ENCODE measurements at regions not wholly inside any gene's neighbourhood (a gene's known extent, or its start where the extent isn't known, plus 50 kb on each side); places are given as distances from the start of the nearest gene placed in this dataset.

DNA sequence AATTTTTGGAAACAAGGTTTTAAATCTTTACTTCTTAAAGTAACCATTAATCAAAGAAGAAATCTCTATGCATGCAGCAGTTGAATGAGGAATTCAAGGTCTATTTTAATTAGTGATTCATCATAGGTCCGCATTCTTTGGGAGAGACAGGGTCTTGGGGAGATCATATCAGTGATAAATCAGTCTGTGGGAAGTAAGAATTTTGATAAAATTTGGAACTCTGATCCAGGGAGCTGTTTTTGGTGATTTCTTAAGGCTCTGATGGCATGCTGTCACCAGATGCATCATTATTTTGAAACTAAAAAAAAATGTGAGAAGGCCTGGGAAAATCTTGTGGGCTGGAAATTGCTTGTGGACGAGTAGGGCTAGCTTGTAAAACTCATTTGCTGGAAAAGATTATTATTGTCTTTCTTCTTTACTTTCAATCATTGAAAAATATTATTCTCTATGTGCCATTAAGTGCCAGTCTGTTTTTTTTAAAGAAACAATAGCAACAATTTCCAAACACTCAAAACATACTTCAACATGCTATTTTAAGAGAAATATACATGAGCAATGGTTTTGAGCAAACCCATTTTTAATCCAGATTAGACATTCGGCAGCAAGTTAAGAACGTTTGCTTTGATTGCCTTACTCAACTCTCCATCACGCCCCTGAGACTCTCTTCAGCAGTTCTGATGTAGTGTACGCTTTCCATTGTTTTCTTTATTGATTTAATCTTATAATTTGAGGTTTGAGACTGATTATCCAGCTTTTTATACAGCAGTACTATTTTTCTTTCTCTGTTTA lies 62.6 kb downstream of the ZBTB18 start:
- no peak for DNase-seq
- H3K4me3 ChIP-seq: no peak overlapping the region
- H3K27ac ChIP-seq: no peak overlapping the region
- no peaks in the 10 kb centered on the region for H3K27me3 ChIP-seq
- no peaks in the 10 kb centered on the region for H3K4me1 ChIP-seq (replicated peaks in 1 of 2)
- H3K36me3 ChIP-seq (replicated peaks in 1 of 2): no peaks in the 10 kb centered on the region
- H3K9me3 ChIP-seq (replicated peaks in 1 of 3): no peaks in the 10 kb centered on the region
- WGBS, 4 donors: 57 to 63% (median 62%) methylated on average over 6 of the region's 6 CpGs
- intact Hi-C loops (cut with DNase I): no loop called here
- TF ChIP-seq POLR2A (IDR thresholded peaks at IDR 0.05): no peak
- TF ChIP-seq, protein P1, sequence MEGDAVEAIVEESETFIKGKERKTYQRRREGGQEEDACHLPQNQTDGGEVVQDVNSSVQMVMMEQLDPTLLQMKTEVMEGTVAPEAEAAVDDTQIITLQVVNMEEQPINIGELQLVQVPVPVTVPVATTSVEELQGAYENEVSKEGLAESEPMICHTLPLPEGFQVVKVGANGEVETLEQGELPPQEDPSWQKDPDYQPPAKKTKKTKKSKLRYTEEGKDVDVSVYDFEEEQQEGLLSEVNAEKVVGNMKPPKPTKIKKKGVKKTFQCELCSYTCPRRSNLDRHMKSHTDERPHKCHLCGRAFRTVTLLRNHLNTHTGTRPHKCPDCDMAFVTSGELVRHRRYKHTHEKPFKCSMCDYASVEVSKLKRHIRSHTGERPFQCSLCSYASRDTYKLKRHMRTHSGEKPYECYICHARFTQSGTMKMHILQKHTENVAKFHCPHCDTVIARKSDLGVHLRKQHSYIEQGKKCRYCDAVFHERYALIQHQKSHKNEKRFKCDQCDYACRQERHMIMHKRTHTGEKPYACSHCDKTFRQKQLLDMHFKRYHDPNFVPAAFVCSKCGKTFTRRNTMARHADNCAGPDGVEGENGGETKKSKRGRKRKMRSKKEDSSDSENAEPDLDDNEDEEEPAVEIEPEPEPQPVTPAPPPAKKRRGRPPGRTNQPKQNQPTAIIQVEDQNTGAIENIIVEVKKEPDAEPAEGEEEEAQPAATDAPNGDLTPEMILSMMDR (IDR thresholded peaks at IDR 0.05): no peak

GRCh38 chr1:244114892-244115291 lies 63.8 kb downstream of the ZBTB18 start:
- WGBS, 4 donors: 69 to 82% (median 75%) methylated on average over 4 of the region's 4 CpGs

GRCh38 chr1:244116946-244117345 lies 65.9 kb downstream of the ZBTB18 start:
- TF ChIP-seq, protein P1 (IDR thresholded peaks at IDR 0.05): no peak
- no peak for TF ChIP-seq POLR2A (IDR thresholded peaks at IDR 0.05)
- 89 to 92% (median 90%) methylated on average over 3 of the region's 3 CpGs for whole genome bisulfite sequencing, 4 donors
- DNase-seq: no peak
- intact Hi-C loops (cut with DNase I): no loop called here
- no peaks in the 10 kb centered on the region for H3K9me3 ChIP-seq (replicated peaks in 1 of 3)
- H3K27me3 ChIP-seq: peaks cover 10% of the 10 kb centered on the region
- no peaks in the 10 kb centered on the region for H3K4me1 ChIP-seq (replicated peaks in 1 of 2)
- no peak overlapping the region for H3K27ac ChIP-seq
- H3K36me3 ChIP-seq (replicated peaks in 1 of 2): no peaks in the 10 kb centered on the region
- H3K4me3 ChIP-seq: no peak overlapping the region

More at GRCh38 chr1:244114892-244115291, 63.8 kb downstream of the ZBTB18 start:
- Histone ChIP-seq H3K27ac (no peak overlapping the region), H3K4me3 (no peak overlapping the region), H3K9me3 (replicated peaks in 1 of 3) (no peaks in the 10 kb centered on the region), H3K27me3 (peaks cover under 1% of the 10 kb centered on the region), H3K36me3 (replicated peaks in 1 of 2) (no peaks in the 10 kb centered on the region), H3K4me1 (replicated peaks in 1 of 2) (no peaks in the 10 kb centered on the region)
- intact Hi-C loops (cut with DNase I): no loop called here
- DNase-seq: no peak
- TF ChIP-seq, protein P1 (IDR thresholded peaks at IDR 0.05): no peak
- no peak for TF ChIP-seq POLR2A (IDR thresholded peaks at IDR 0.05)

DNA sequence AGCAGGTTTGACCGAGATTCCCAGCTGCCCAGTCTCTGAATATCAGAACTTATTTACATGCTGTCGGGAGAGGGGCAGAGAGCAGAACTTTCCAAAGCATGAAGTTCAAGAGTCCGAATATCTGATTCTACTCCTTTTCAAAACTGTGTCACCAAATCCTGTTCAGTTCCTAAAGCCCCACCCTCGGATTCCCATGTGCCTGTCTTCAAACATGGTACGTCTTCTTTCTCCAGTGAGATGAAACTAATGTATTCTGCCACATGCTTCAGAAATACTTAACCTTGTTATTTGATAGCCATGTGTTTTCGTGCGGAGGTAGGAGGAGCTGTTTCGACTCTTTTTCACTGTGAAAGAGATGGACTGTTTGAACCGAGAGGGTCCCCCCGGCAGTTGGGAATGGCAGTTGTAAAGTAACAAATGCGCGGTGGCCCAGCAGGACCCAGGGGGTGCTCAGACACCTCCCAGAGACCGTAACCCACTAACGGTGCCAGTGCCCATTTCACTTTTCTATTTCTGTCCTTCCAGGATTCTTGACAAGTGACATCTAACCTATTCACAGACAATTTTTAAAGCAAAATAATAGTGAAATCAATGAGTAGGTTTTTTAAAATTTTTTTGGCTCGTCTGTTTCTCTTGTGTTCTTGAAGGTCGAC lies 67.2 kb downstream of the ZBTB18 start:
- no peak overlapping the region for H3K27ac ChIP-seq
- intact Hi-C loops (cut with DNase I): no loop called here
- 25 to 31% (median 26%) methylated on average over 16 of the region's 16 CpGs for WGBS, 4 donors
- no peaks in the 10 kb centered on the region for H3K4me1 ChIP-seq (replicated peaks in 1 of 2)
- DNase-seq: no peak
- H3K27me3 ChIP-seq: peaks cover 16% of the 10 kb centered on the region
- H3K36me3 ChIP-seq (replicated peaks in 1 of 2): no peaks in the 10 kb centered on the region
- H3K9me3 ChIP-seq (replicated peaks in 1 of 3): no peaks in the 10 kb centered on the region
- TF ChIP-seq, protein P1 (IDR thresholded peaks at IDR 0.05): no peak
- TF ChIP-seq POLR2A (IDR thresholded peaks at IDR 0.05): no peak
- no peak overlapping the region for H3K4me3 ChIP-seq
